Panc1 (cell line): ENCODE measurements at regions not wholly inside any gene's neighbourhood (a gene's known extent, or its start where the extent isn't known, plus 50 kb on each side); places are given as distances from the start of the nearest gene placed in this dataset.

Source experiments
- CTCF ChIP-seq: fragments of 450-650 bp; IDR thresholded peaks from 2 replicates; pipeline ENCODE4 v1.5.1; 2017; ENCODE audit warnings: mild to moderate bottlenecking
- POLR2AphosphoS5 ChIP-seq: IDR thresholded peaks from 2 replicates; pipeline ENCODE4 v1.6.1; 2012; ENCODE audit warnings: mild to moderate bottlenecking, low read depth, low read length, moderate library complexity
- SIN3A ChIP-seq: IDR thresholded peaks from 2 replicates; pipeline ENCODE4 v1.6.1; 2012; ENCODE audit warnings: low read depth, mild to moderate bottlenecking, low read length, moderate library complexity, borderline replicate concordance; ENCODE audit not compliant: insufficient read depth
- TCF7L2 ChIP-seq: IDR thresholded peaks from 2 replicates; pipeline ENCODE4 v1.6.1; 2011; ENCODE audit warnings: mild to moderate bottlenecking, low read depth, low read length, inconsistent platforms
- TF ChIP-seq, protein P1 (sequence below), 2 experiments: IDR thresholded peaks; 2 replicates each; pipeline ENCODE4 v1.6.1; 2011 to 2012; ENCODE audit warnings: low read depth in 2 of 2, control low read depth in 1 of 2, low read length in 1 of 2, mild to moderate bottlenecking in 1 of 2, moderate library complexity in 1 of 2; ENCODE audit not compliant: insufficient read depth in 1 of 2

DNA sequence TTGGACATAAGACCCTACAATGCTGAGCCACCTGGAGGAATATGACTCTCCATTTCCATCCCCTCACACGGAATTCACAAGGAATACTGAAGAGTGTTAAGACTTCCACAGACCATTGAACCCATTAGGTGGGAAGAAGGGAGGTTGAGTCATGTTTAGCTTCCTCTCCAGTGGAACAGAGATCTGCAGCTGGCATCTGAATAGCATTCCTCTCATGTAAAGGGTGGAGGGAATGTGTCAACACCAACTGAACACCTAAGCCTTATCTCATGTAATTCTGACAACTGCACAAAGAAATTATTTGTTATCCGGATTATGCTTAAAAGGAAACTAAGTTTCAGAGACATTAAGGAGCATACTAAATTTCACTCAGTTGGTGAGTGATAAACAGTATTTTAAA lies 705.9 kb downstream of the MAFB start:
- no peak for TF ChIP-seq CTCF
- no peak for TF ChIP-seq TCF7L2
- no peak for TF ChIP-seq POLR2AphosphoS5
- no peak for TF ChIP-seq SIN3A
- TF ChIP-seq, protein P1, sequence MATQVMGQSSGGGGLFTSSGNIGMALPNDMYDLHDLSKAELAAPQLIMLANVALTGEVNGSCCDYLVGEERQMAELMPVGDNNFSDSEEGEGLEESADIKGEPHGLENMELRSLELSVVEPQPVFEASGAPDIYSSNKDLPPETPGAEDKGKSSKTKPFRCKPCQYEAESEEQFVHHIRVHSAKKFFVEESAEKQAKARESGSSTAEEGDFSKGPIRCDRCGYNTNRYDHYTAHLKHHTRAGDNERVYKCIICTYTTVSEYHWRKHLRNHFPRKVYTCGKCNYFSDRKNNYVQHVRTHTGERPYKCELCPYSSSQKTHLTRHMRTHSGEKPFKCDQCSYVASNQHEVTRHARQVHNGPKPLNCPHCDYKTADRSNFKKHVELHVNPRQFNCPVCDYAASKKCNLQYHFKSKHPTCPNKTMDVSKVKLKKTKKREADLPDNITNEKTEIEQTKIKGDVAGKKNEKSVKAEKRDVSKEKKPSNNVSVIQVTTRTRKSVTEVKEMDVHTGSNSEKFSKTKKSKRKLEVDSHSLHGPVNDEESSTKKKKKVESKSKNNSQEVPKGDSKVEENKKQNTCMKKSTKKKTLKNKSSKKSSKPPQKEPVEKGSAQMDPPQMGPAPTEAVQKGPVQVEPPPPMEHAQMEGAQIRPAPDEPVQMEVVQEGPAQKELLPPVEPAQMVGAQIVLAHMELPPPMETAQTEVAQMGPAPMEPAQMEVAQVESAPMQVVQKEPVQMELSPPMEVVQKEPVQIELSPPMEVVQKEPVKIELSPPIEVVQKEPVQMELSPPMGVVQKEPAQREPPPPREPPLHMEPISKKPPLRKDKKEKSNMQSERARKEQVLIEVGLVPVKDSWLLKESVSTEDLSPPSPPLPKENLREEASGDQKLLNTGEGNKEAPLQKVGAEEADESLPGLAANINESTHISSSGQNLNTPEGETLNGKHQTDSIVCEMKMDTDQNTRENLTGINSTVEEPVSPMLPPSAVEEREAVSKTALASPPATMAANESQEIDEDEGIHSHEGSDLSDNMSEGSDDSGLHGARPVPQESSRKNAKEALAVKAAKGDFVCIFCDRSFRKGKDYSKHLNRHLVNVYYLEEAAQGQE (IDR thresholded peaks at IDR 0.05; ENCODE audit: insufficient read depth in 1 of 2, low read depth in 2 of 2, low read length in 1 of 2), result no peak
